ENCODE measurements at regions not wholly inside any gene's neighbourhood (a gene's known extent, or its start where the extent isn't known, plus 50 kb on each side); places are given as distances from the start of the nearest gene placed in this dataset.

- Histone ChIP-seq H3K4me2 (ENCODE audit: low read length) (no peak overlapping the region), H3F3A (ENCODE audit: insufficient read depth, low read length, poor library complexity, severe bottlenecking) (no peaks in the 10 kb centered on the region), H3K4me3 (ENCODE audit: low read length) (no peak overlapping the region), H3K9me3 (ENCODE audit: low read length) (no peaks in the 10 kb centered on the region), H3K27me3 (ENCODE audit: insufficient read depth, low read depth, low read length) (no peaks in the 10 kb centered on the region), H3K9me2 (ENCODE audit: insufficient read depth, low read length) (no peaks in the 10 kb centered on the region), H2AFZ (ENCODE audit: low read depth, low read length) (no peak overlapping the region), H3K36me3 (ENCODE audit: insufficient read depth, low read length) (no peaks in the 10 kb centered on the region), H3K79me2 (replicated peaks; ENCODE audit: insufficient read depth, low read length) (no peaks in the 10 kb centered on the region), H3K27ac (ENCODE audit: low read length) (no peak overlapping the region), H4K20me1 (ENCODE audit: insufficient read depth) (no peaks in the 10 kb centered on the region), H3K9ac (ENCODE audit: low read length) (no peak overlapping the region)
- TF ChIP-seq, protein P1, sequence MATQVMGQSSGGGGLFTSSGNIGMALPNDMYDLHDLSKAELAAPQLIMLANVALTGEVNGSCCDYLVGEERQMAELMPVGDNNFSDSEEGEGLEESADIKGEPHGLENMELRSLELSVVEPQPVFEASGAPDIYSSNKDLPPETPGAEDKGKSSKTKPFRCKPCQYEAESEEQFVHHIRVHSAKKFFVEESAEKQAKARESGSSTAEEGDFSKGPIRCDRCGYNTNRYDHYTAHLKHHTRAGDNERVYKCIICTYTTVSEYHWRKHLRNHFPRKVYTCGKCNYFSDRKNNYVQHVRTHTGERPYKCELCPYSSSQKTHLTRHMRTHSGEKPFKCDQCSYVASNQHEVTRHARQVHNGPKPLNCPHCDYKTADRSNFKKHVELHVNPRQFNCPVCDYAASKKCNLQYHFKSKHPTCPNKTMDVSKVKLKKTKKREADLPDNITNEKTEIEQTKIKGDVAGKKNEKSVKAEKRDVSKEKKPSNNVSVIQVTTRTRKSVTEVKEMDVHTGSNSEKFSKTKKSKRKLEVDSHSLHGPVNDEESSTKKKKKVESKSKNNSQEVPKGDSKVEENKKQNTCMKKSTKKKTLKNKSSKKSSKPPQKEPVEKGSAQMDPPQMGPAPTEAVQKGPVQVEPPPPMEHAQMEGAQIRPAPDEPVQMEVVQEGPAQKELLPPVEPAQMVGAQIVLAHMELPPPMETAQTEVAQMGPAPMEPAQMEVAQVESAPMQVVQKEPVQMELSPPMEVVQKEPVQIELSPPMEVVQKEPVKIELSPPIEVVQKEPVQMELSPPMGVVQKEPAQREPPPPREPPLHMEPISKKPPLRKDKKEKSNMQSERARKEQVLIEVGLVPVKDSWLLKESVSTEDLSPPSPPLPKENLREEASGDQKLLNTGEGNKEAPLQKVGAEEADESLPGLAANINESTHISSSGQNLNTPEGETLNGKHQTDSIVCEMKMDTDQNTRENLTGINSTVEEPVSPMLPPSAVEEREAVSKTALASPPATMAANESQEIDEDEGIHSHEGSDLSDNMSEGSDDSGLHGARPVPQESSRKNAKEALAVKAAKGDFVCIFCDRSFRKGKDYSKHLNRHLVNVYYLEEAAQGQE (IDR thresholded peaks at IDR 0.05; ENCODE audit: borderline replicate concordance) = no peak
- TF ChIP-seq TAF1 (IDR thresholded peaks at IDR 0.05; ENCODE audit: low read depth) (no peak), SMC3 (conservative IDR thresholded peaks at IDR 0.05; ENCODE audit: poor library complexity) (no peak), EZH2 (IDR thresholded peaks at IDR 0.05; ENCODE audit: borderline replicate concordance, insufficient read depth, low read length, poor library complexity, severe bottlenecking) (no peak), POLR2AphosphoS5 (IDR thresholded peaks at IDR 0.05) (no peak), RAD21 (conservative IDR thresholded peaks at IDR 0.05) (no peak), EP300 (conservative IDR thresholded peaks at IDR 0.05; ENCODE audit: poor library complexity, severe bottlenecking) (no peak), MXI1 (conservative IDR thresholded peaks at IDR 0.05; ENCODE audit: poor library complexity, severe bottlenecking) (no peak)
- TF ChIP-seq, protein P2, sequence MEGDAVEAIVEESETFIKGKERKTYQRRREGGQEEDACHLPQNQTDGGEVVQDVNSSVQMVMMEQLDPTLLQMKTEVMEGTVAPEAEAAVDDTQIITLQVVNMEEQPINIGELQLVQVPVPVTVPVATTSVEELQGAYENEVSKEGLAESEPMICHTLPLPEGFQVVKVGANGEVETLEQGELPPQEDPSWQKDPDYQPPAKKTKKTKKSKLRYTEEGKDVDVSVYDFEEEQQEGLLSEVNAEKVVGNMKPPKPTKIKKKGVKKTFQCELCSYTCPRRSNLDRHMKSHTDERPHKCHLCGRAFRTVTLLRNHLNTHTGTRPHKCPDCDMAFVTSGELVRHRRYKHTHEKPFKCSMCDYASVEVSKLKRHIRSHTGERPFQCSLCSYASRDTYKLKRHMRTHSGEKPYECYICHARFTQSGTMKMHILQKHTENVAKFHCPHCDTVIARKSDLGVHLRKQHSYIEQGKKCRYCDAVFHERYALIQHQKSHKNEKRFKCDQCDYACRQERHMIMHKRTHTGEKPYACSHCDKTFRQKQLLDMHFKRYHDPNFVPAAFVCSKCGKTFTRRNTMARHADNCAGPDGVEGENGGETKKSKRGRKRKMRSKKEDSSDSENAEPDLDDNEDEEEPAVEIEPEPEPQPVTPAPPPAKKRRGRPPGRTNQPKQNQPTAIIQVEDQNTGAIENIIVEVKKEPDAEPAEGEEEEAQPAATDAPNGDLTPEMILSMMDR (IDR thresholded peaks at IDR 0.05; ENCODE audit: poor library complexity, severe bottlenecking) = no peak
Observed at GRCh38 chr2:71827973-71828372, 319.7 kb downstream of the CYP26B1 start.

- Histone ChIP-seq H3K4me2 (ENCODE audit: low read length) (no peak overlapping the region), H3K79me2 (replicated peaks; ENCODE audit: insufficient read depth, low read length) (no peaks in the 10 kb centered on the region), H3K36me3 (ENCODE audit: insufficient read depth, low read length) (no peaks in the 10 kb centered on the region), H3K9me3 (ENCODE audit: low read length) (no peaks in the 10 kb centered on the region), H3K9me2 (ENCODE audit: insufficient read depth, low read length) (no peaks in the 10 kb centered on the region), H3K27ac (ENCODE audit: low read length) (no peak overlapping the region), H4K20me1 (ENCODE audit: insufficient read depth) (no peaks in the 10 kb centered on the region), H3K27me3 (ENCODE audit: insufficient read depth, low read depth, low read length) (no peaks in the 10 kb centered on the region), H2AFZ (ENCODE audit: low read depth, low read length) (no peak overlapping the region), H3K9ac (ENCODE audit: low read length) (no peak overlapping the region), H3K4me3 (ENCODE audit: low read length) (no peak overlapping the region), H3F3A (ENCODE audit: insufficient read depth, low read length, poor library complexity, severe bottlenecking) (no peaks in the 10 kb centered on the region)
- TF ChIP-seq, protein P1 (IDR thresholded peaks at IDR 0.05; ENCODE audit: borderline replicate concordance) = no peak
- TF ChIP-seq POLR2AphosphoS5 (IDR thresholded peaks at IDR 0.05) (no peak), MXI1 (conservative IDR thresholded peaks at IDR 0.05; ENCODE audit: poor library complexity, severe bottlenecking) (no peak), RAD21 (conservative IDR thresholded peaks at IDR 0.05) (no peak), SMC3 (conservative IDR thresholded peaks at IDR 0.05; ENCODE audit: poor library complexity) (no peak), EP300 (conservative IDR thresholded peaks at IDR 0.05; ENCODE audit: poor library complexity, severe bottlenecking) (no peak), TAF1 (IDR thresholded peaks at IDR 0.05; ENCODE audit: low read depth) (no peak), EZH2 (IDR thresholded peaks at IDR 0.05; ENCODE audit: borderline replicate concordance, insufficient read depth, low read length, poor library complexity, severe bottlenecking) (no peak)
- TF ChIP-seq, protein P2 (IDR thresholded peaks at IDR 0.05; ENCODE audit: poor library complexity, severe bottlenecking) = no peak
Observed at GRCh38 chr2:71827524-71827901, 320.1 kb downstream of the CYP26B1 start.

All from neural cell (in vitro differentiated cells).